ENCODE measurements at regions not wholly inside any gene's neighbourhood (a gene's known extent, or its start where the extent isn't known, plus 50 kb on each side); places are given as distances from the start of the nearest gene placed in this dataset.

GRCh38 chr5:179488975-179489374, 61.4 kb upstream of the RUFY1 start:
- Histone ChIP-seq H3F3A (ENCODE audit: low read depth) (no peaks in the 10 kb centered on the region), H3K4me1 (ENCODE audit: insufficient read depth, low read length, poor library complexity, severe bottlenecking) (no peaks in the 10 kb centered on the region), H3K79me2 (ENCODE audit: insufficient read depth, low read length) (no peaks in the 10 kb centered on the region), H3K4me3 (ENCODE audit: low read length, poor library complexity, severe bottlenecking) (no peak overlapping the region), H4K20me1 (ENCODE audit: insufficient read depth, low read length, poor library complexity, severe bottlenecking) (no peaks in the 10 kb centered on the region), H3K9me2 (replicated peaks; ENCODE audit: low read depth, low read length) (no peaks in the 10 kb centered on the region), H3K4me2 (ENCODE audit: low read depth, low read length, poor library complexity, severe bottlenecking) (no peak overlapping the region), H2AFZ (ENCODE audit: low read length) (no peak overlapping the region), H3K9ac (ENCODE audit: low read depth, low read length, poor library complexity, severe bottlenecking) (no peak overlapping the region), H3K9me3 (ENCODE audit: insufficient read depth, low read depth, low read length) (no peaks in the 10 kb centered on the region), H3K36me3 (ENCODE audit: insufficient read depth, low read length) (no peaks in the 10 kb centered on the region), H3K27me3 (ENCODE audit: insufficient read depth, low read length, poor library complexity, severe bottlenecking) (no peaks in the 10 kb centered on the region)
- TF ChIP-seq EZH2phosphoT487 (IDR thresholded peaks at IDR 0.05; ENCODE audit: borderline replicate concordance) = no peak
- TF ChIP-seq, protein P1, sequence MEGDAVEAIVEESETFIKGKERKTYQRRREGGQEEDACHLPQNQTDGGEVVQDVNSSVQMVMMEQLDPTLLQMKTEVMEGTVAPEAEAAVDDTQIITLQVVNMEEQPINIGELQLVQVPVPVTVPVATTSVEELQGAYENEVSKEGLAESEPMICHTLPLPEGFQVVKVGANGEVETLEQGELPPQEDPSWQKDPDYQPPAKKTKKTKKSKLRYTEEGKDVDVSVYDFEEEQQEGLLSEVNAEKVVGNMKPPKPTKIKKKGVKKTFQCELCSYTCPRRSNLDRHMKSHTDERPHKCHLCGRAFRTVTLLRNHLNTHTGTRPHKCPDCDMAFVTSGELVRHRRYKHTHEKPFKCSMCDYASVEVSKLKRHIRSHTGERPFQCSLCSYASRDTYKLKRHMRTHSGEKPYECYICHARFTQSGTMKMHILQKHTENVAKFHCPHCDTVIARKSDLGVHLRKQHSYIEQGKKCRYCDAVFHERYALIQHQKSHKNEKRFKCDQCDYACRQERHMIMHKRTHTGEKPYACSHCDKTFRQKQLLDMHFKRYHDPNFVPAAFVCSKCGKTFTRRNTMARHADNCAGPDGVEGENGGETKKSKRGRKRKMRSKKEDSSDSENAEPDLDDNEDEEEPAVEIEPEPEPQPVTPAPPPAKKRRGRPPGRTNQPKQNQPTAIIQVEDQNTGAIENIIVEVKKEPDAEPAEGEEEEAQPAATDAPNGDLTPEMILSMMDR (conservative IDR thresholded peaks at IDR 0.05; ENCODE audit: low read length) = no peak

GRCh38 chr5:179488491-179488890, 61.9 kb upstream of the RUFY1 start:
- Histone ChIP-seq H3K9ac (ENCODE audit: low read depth, low read length, poor library complexity, severe bottlenecking) (no peak overlapping the region), H4K20me1 (ENCODE audit: insufficient read depth, low read length, poor library complexity, severe bottlenecking) (no peaks in the 10 kb centered on the region), H3K27me3 (ENCODE audit: insufficient read depth, low read length, poor library complexity, severe bottlenecking) (no peaks in the 10 kb centered on the region), H3K79me2 (ENCODE audit: insufficient read depth, low read length) (no peaks in the 10 kb centered on the region), H3K36me3 (ENCODE audit: insufficient read depth, low read length) (no peaks in the 10 kb centered on the region), H3K9me2 (replicated peaks; ENCODE audit: low read depth, low read length) (no peaks in the 10 kb centered on the region), H2AFZ (ENCODE audit: low read length) (no peak overlapping the region), H3K9me3 (ENCODE audit: insufficient read depth, low read depth, low read length) (no peaks in the 10 kb centered on the region), H3F3A (ENCODE audit: low read depth) (no peaks in the 10 kb centered on the region), H3K4me2 (ENCODE audit: low read depth, low read length, poor library complexity, severe bottlenecking) (no peak overlapping the region), H3K4me3 (ENCODE audit: low read length, poor library complexity, severe bottlenecking) (no peak overlapping the region), H3K4me1 (ENCODE audit: insufficient read depth, low read length, poor library complexity, severe bottlenecking) (no peaks in the 10 kb centered on the region)
- TF ChIP-seq, protein P1 (conservative IDR thresholded peaks at IDR 0.05; ENCODE audit: low read length) = no peak
- no peak for TF ChIP-seq EZH2phosphoT487 (IDR thresholded peaks at IDR 0.05; ENCODE audit: borderline replicate concordance)

GRCh38 chr5:179487145-179487544, 63.2 kb upstream of the RUFY1 start:
- Histone ChIP-seq H3K9ac (ENCODE audit: low read depth, low read length, poor library complexity, severe bottlenecking) (no peak overlapping the region), H3K27me3 (ENCODE audit: insufficient read depth, low read length, poor library complexity, severe bottlenecking) (no peaks in the 10 kb centered on the region), H3K4me2 (ENCODE audit: low read depth, low read length, poor library complexity, severe bottlenecking) (no peak overlapping the region), H3F3A (ENCODE audit: low read depth) (no peaks in the 10 kb centered on the region), H3K4me3 (ENCODE audit: low read length, poor library complexity, severe bottlenecking) (no peak overlapping the region), H3K79me2 (ENCODE audit: insufficient read depth, low read length) (no peaks in the 10 kb centered on the region), H3K4me1 (ENCODE audit: insufficient read depth, low read length, poor library complexity, severe bottlenecking) (no peaks in the 10 kb centered on the region), H2AFZ (ENCODE audit: low read length) (no peak overlapping the region), H3K9me3 (ENCODE audit: insufficient read depth, low read depth, low read length) (no peaks in the 10 kb centered on the region), H4K20me1 (ENCODE audit: insufficient read depth, low read length, poor library complexity, severe bottlenecking) (no peaks in the 10 kb centered on the region), H3K9me2 (replicated peaks; ENCODE audit: low read depth, low read length) (no peaks in the 10 kb centered on the region), H3K36me3 (ENCODE audit: insufficient read depth, low read length) (no peaks in the 10 kb centered on the region)
- TF ChIP-seq, protein P1 (conservative IDR thresholded peaks at IDR 0.05; ENCODE audit: low read length) = no peak
- no peak for TF ChIP-seq EZH2phosphoT487 (IDR thresholded peaks at IDR 0.05; ENCODE audit: borderline replicate concordance)
